ENCODE measurements at regions not wholly inside any gene's neighbourhood (a gene's known extent, or its start where the extent isn't known, plus 50 kb on each side); places are given as distances from the start of the nearest gene placed in this dataset.

DNA sequence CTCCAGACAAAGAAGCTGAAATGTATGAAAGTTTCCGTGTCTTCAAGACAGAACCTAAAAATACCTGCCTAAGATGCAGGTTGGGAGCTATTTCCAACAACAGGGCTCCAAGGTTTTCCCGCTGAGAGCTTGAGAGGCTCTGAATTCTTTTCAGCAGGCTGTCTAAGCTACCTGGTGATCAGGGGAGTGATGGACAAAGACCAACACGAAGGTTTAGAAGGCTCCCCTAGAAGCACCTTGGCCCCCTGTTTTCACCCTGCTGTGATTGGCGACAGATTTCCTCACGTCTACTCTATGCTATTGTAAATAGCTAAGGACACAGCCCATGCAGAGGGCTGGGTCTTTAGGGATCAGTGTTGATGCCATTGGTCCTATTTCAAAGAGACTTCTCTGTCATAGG, 275.2 kb upstream of the SALL1 start (continued):
- TF ChIP-seq ZFX (IDR thresholded peaks at IDR 0.05) = no peak
- TF ChIP-seq, protein P1, sequence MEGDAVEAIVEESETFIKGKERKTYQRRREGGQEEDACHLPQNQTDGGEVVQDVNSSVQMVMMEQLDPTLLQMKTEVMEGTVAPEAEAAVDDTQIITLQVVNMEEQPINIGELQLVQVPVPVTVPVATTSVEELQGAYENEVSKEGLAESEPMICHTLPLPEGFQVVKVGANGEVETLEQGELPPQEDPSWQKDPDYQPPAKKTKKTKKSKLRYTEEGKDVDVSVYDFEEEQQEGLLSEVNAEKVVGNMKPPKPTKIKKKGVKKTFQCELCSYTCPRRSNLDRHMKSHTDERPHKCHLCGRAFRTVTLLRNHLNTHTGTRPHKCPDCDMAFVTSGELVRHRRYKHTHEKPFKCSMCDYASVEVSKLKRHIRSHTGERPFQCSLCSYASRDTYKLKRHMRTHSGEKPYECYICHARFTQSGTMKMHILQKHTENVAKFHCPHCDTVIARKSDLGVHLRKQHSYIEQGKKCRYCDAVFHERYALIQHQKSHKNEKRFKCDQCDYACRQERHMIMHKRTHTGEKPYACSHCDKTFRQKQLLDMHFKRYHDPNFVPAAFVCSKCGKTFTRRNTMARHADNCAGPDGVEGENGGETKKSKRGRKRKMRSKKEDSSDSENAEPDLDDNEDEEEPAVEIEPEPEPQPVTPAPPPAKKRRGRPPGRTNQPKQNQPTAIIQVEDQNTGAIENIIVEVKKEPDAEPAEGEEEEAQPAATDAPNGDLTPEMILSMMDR (IDR thresholded peaks at IDR 0.05 in 2 of 3, conservative IDR thresholded peaks at IDR 0.05 in 1 of 3; ENCODE audit: borderline replicate concordance in 1 of 3, insufficient read depth in 1 of 3, low read depth in 2 of 3, low read length in 2 of 3) = no peak
- no peak for TF ChIP-seq CEBPB (IDR thresholded peaks at IDR 0.05; ENCODE audit: low read depth)
- TF ChIP-seq, protein P2, sequence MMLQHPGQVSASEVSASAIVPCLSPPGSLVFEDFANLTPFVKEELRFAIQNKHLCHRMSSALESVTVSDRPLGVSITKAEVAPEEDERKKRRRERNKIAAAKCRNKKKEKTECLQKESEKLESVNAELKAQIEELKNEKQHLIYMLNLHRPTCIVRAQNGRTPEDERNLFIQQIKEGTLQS (IDR thresholded peaks at IDR 0.05) = no peak
- no peak for TF ChIP-seq FOSL1 (IDR thresholded peaks at IDR 0.05; ENCODE audit: low read depth)

DNA sequence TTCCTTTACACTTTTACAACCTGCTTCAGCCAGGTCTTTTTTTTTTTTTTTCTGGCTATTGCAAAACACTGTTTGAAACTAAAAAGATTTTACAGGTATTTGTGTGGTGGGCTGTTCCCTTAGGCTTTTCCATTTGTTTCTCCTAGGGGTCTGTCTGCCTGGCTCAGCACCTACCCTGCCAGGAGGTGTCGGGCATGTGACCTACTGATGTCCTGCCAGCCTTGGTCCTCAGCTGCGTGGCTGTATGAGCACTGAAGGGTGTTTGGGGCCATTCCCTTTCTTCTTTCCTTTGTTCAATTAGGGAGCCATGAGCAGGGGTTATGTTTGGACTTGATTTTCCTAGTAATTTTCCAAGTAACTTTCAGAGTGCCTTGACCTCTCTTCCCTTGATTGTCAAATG, 269.2 kb upstream of the SALL1 start:
- DNase-seq (ENCODE audit: low read depth, low spot score) (no peak), ATAC-seq (no peak)
- no TSS peak for BruUV-seq (replicated peaks)
- H3K27ac ChIP-seq (ENCODE audit: low read depth, low read length) = no peak overlapping the region
- H3K79me2 ChIP-seq (ENCODE audit: insufficient read depth, low read length) = no peaks in the 10 kb centered on the region
- H4K20me1 ChIP-seq (ENCODE audit: insufficient read depth) = no peaks in the 10 kb centered on the region
- no peak overlapping the region for H2AFZ ChIP-seq (ENCODE audit: low read depth, low read length, poor library complexity, severe bottlenecking)
- no peak overlapping the region for H3K4me2 ChIP-seq (ENCODE audit: low read length)
- no peaks in the 10 kb centered on the region for H3K9me2 ChIP-seq (ENCODE audit: insufficient read depth)
- H3K4me1 ChIP-seq (ENCODE audit: control insufficient read depth in 1 of 2, insufficient read depth in 2 of 2, low read length in 2 of 2) = no peaks in the 10 kb centered on the region
- no peaks in the 10 kb centered on the region for H3K36me3 ChIP-seq (ENCODE audit: control insufficient read depth in 1 of 2, insufficient read depth in 2 of 2, low read length in 2 of 2)
- RAD21 ChIA-PET (ENCODE audit: low non-redundant PET in 1 of 2, low total read pairs in 2 of 2, uncharacterized antibody in 2 of 2, unreplicated experiment in 2 of 2) = no interaction called here
- no peak overlapping the region for H3K9ac ChIP-seq (ENCODE audit: low read length)
- POLR2A ChIA-PET = no interaction called here
- H3K4me3 ChIP-seq (replicated peaks in 1 of 2; ENCODE audit: low read depth in 1 of 2, low read length in 2 of 2) = no peak overlapping the region
- intact Hi-C loops (cut with micrococcal nuclease) = no loop called here
- CTCF ChIA-PET = no interaction called here
- peaks cover 4 to 14% of the 10 kb centered on the region in 2 experiments; a peak in 2 of 4 replicates for H3K9me3 ChIP-seq (ENCODE audit: control insufficient read depth in 1 of 2, insufficient read depth in 1 of 2, low read depth in 1 of 2, low read length in 2 of 2)
- no peaks in the 10 kb centered on the region for H3K27me3 ChIP-seq (ENCODE audit: insufficient read depth, low read length)
- TF ChIP-seq, protein P3, sequence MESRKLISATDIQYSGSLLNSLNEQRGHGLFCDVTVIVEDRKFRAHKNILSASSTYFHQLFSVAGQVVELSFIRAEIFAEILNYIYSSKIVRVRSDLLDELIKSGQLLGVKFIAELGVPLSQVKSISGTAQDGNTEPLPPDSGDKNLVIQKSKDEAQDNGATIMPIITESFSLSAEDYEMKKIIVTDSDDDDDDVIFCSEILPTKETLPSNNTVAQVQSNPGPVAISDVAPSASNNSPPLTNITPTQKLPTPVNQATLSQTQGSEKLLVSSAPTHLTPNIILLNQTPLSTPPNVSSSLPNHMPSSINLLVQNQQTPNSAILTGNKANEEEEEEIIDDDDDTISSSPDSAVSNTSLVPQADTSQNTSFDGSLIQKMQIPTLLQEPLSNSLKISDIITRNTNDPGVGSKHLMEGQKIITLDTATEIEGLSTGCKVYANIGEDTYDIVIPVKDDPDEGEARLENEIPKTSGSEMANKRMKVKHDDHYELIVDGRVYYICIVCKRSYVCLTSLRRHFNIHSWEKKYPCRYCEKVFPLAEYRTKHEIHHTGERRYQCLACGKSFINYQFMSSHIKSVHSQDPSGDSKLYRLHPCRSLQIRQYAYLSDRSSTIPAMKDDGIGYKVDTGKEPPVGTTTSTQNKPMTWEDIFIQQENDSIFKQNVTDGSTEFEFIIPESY (IDR thresholded peaks at IDR 0.05; ENCODE audit: extremely low read depth, insufficient replicate concordance, low read length) = no peak
- TF ChIP-seq EZH2phosphoT487 (IDR thresholded peaks at IDR 0.05; ENCODE audit: borderline replicate concordance) (no peak), POLR2A (IDR thresholded peaks at IDR 0.05; ENCODE audit: borderline replicate concordance, extremely low read depth, insufficient read depth, insufficient read length) (no peak), FOSL1 (IDR thresholded peaks at IDR 0.05; ENCODE audit: low read depth) (no peak), EGR1 (IDR thresholded peaks at IDR 0.05; ENCODE audit: low read depth) (no peak), ZNF274 (IDR thresholded peaks at IDR 0.05; ENCODE audit: low read depth, low read length) (no peak), SP1 (IDR thresholded peaks at IDR 0.05; ENCODE audit: low read depth) (no peak), ZFX (IDR thresholded peaks at IDR 0.05) (no peak), POLR2AphosphoS5 (IDR thresholded peaks at IDR 0.05; ENCODE audit: low read depth, low read length) (no peak), ELF1 (IDR thresholded peaks at IDR 0.05; ENCODE audit: borderline replicate concordance, low read depth) (no peak), SRF (IDR thresholded peaks at IDR 0.05; ENCODE audit: low read depth) (no peak), YY1 (IDR thresholded peaks at IDR 0.05; ENCODE audit: extremely low read depth, insufficient replicate concordance, low read depth, low read length) (no peak), JUND (IDR thresholded peaks at IDR 0.05) (no peak), EZH2 (IDR thresholded peaks at IDR 0.05) (no peak)
- TF ChIP-seq, protein P2 (IDR thresholded peaks at IDR 0.05) = no peak
- TF ChIP-seq, protein P4, sequence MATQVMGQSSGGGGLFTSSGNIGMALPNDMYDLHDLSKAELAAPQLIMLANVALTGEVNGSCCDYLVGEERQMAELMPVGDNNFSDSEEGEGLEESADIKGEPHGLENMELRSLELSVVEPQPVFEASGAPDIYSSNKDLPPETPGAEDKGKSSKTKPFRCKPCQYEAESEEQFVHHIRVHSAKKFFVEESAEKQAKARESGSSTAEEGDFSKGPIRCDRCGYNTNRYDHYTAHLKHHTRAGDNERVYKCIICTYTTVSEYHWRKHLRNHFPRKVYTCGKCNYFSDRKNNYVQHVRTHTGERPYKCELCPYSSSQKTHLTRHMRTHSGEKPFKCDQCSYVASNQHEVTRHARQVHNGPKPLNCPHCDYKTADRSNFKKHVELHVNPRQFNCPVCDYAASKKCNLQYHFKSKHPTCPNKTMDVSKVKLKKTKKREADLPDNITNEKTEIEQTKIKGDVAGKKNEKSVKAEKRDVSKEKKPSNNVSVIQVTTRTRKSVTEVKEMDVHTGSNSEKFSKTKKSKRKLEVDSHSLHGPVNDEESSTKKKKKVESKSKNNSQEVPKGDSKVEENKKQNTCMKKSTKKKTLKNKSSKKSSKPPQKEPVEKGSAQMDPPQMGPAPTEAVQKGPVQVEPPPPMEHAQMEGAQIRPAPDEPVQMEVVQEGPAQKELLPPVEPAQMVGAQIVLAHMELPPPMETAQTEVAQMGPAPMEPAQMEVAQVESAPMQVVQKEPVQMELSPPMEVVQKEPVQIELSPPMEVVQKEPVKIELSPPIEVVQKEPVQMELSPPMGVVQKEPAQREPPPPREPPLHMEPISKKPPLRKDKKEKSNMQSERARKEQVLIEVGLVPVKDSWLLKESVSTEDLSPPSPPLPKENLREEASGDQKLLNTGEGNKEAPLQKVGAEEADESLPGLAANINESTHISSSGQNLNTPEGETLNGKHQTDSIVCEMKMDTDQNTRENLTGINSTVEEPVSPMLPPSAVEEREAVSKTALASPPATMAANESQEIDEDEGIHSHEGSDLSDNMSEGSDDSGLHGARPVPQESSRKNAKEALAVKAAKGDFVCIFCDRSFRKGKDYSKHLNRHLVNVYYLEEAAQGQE (IDR thresholded peaks at IDR 0.05; ENCODE audit: low read depth) = no peak
- TF ChIP-seq, protein P5, sequence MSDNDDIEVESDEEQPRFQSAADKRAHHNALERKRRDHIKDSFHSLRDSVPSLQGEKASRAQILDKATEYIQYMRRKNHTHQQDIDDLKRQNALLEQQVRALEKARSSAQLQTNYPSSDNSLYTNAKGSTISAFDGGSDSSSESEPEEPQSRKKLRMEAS (IDR thresholded peaks at IDR 0.05) = no peak
